ENCODE measurements at regions not wholly inside any gene's neighbourhood (a gene's known extent, or its start where the extent isn't known, plus 50 kb on each side); places are given as distances from the start of the nearest gene placed in this dataset.

GRCh38 chr3:137542049-137542448 lies 222.1 kb upstream of the SOX14 start (continued):
- TF ChIP-seq, protein P1, sequence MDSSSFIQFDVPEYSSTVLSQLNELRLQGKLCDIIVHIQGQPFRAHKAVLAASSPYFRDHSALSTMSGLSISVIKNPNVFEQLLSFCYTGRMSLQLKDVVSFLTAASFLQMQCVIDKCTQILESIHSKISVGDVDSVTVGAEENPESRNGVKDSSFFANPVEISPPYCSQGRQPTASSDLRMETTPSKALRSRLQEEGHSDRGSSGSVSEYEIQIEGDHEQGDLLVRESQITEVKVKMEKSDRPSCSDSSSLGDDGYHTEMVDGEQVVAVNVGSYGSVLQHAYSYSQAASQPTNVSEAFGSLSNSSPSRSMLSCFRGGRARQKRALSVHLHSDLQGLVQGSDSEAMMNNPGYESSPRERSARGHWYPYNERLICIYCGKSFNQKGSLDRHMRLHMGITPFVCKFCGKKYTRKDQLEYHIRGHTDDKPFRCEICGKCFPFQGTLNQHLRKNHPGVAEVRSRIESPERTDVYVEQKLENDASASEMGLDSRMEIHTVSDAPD (CRISPR knock-in tag; IDR thresholded peaks at IDR 0.05) = no peak
- TF ChIP-seq CAMTA2 (CRISPR knock-in tag; IDR thresholded peaks at IDR 0.05; ENCODE audit: borderline replicate concordance) = no peak

GRCh38 chr3:137554242-137554641 lies 209.9 kb upstream of the SOX14 start:
- Histone ChIP-seq H3K4me2 (ENCODE audit: low read depth, low read length) (no peak overlapping the region), H3K27me3 (ENCODE audit: control insufficient read depth in 1 of 2, insufficient read depth in 2 of 2, low read length in 2 of 2) (no peaks in the 10 kb centered on the region), H3K4me1 (ENCODE audit: insufficient read depth, low read length) (no peaks in the 10 kb centered on the region), H3K36me3 (replicated peaks in 1 of 2; ENCODE audit: control insufficient read depth in 1 of 2, insufficient read depth in 2 of 2, low read length in 2 of 2) (no peaks in the 10 kb centered on the region), H3K4me3 (replicated peaks in 1 of 3; ENCODE audit: insufficient read depth in 1 of 3, low read depth in 2 of 3, low read length in 3 of 3) (no peak overlapping the region), H3K27ac (ENCODE audit: extremely low read length, insufficient read depth, low read length) (no peak overlapping the region), H3K79me2 (ENCODE audit: insufficient read depth, low read length) (no peaks in the 10 kb centered on the region), H2AFZ (ENCODE audit: low read length) (no peak overlapping the region), H4K20me1 (ENCODE audit: insufficient read depth, low read length) (no peaks in the 10 kb centered on the region), H3K9ac (ENCODE audit: insufficient read depth, low read depth, low read length) (no peak overlapping the region), H3K9me3 (ENCODE audit: low read length) (no peaks in the 10 kb centered on the region)
- CTCF ChIA-PET (ENCODE audit: low intra/inter-chr PET ratio, low total read pairs) = no interaction called here
- POLR2A ChIA-PET = no interaction called here
- in situ Hi-C loops (cut with HindIII; ENCODE audit: extremely low pct_ligation_motif_present, low pct_unique_long_range_greater_than_20kb) = no loop called here
- intact Hi-C loops (cut with micrococcal nuclease; ENCODE audit: unreplicated experiment) = no loop called here
- DNase-seq (ENCODE audit: low spot score) = no peak
- TF ChIP-seq PCBP2 (optimal IDR thresholded peaks at IDR 0.05; ENCODE audit: low read depth, low read length, poor library complexity, severe bottlenecking) = no peak
- TF ChIP-seq, protein P2, sequence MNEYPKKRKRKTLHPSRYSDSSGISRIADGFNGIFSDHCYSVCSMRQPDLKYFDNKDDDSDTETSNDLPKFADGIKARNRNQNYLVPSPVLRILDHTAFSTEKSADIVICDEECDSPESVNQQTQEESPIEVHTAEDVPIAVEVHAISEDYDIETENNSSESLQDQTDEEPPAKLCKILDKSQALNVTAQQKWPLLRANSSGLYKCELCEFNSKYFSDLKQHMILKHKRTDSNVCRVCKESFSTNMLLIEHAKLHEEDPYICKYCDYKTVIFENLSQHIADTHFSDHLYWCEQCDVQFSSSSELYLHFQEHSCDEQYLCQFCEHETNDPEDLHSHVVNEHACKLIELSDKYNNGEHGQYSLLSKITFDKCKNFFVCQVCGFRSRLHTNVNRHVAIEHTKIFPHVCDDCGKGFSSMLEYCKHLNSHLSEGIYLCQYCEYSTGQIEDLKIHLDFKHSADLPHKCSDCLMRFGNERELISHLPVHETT (CRISPR knock-in tag; conservative IDR thresholded peaks at IDR 0.05) = no peak
- TF ChIP-seq SP2 (CRISPR knock-in tag; IDR thresholded peaks at IDR 0.05) = no peak
- TF ChIP-seq GLI4 (CRISPR knock-in tag; IDR thresholded peaks at IDR 0.05; ENCODE audit: borderline replicate concordance) = no peak
- no peak for TF ChIP-seq ZNF260 (CRISPR knock-in tag; IDR thresholded peaks at IDR 0.05; ENCODE audit: borderline replicate concordance, low read depth)
- TF ChIP-seq, protein P3, sequence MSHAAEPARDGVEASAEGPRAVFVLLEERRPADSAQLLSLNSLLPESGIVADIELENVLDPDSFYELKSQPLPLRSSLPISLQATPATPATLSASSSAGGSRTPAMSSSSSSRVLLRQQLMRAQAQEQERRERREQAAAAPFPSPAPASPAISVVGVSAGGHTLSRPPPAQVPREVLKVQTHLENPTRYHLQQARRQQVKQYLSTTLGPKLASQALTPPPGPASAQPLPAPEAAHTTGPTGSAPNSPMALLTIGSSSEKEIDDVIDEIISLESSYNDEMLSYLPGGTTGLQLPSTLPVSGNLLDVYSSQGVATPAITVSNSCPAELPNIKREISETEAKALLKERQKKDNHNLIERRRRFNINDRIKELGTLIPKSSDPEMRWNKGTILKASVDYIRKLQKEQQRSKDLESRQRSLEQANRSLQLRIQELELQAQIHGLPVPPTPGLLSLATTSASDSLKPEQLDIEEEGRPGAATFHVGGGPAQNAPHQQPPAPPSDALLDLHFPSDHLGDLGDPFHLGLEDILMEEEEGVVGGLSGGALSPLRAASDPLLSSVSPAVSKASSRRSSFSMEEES (CRISPR knock-in tag; IDR thresholded peaks at IDR 0.05) = no peak
- TF ChIP-seq RFXANK (CRISPR knock-in tag; IDR thresholded peaks at IDR 0.05) = no peak
- TF ChIP-seq NBN (conservative IDR thresholded peaks at IDR 0.05) = no peak
- TF ChIP-seq, protein P4, sequence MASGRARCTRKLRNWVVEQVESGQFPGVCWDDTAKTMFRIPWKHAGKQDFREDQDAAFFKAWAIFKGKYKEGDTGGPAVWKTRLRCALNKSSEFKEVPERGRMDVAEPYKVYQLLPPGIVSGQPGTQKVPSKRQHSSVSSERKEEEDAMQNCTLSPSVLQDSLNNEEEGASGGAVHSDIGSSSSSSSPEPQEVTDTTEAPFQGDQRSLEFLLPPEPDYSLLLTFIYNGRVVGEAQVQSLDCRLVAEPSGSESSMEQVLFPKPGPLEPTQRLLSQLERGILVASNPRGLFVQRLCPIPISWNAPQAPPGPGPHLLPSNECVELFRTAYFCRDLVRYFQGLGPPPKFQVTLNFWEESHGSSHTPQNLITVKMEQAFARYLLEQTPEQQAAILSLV (CRISPR knock-in tag; IDR thresholded peaks at IDR 0.05; ENCODE audit: borderline replicate concordance) = no peak
- TF ChIP-seq ZNF512 (CRISPR knock-in tag; IDR thresholded peaks at IDR 0.05) = no peak
- no peak for TF ChIP-seq ZBTB20 (CRISPR knock-in tag; IDR thresholded peaks at IDR 0.05; ENCODE audit: borderline replicate concordance, low read depth)
- no peak for TF ChIP-seq ZC3H13 (CRISPR knock-in tag; IDR thresholded peaks at IDR 0.05)
- no peak for TF ChIP-seq SOX13 (IDR thresholded peaks at IDR 0.05)
- no peak for TF ChIP-seq SOX13 (CRISPR knock-in tag; conservative IDR thresholded peaks at IDR 0.05 in 1 of 2, IDR thresholded peaks at IDR 0.05 in 1 of 2)
- TF ChIP-seq POLR2G (IDR thresholded peaks at IDR 0.05; ENCODE audit: low read depth, low read length) = no peak
- no peak for TF ChIP-seq PAF1 (CRISPR knock-in tag; IDR thresholded peaks at IDR 0.05)
- 6% methylated on average over 2 of the region's 2 CpGs for WGBS (ENCODE audit: low lambda C conversion rate)
- no TSS peak for BruUV-seq (replicated peaks)
- no peak for ATAC-seq
- no peak for FAIRE-seq

All from HepG2 (cell line).